GM19468 (cell line): ENCODE measurements at regions not wholly inside any gene's neighbourhood (a gene's known extent, or its start where the extent isn't known, plus 50 kb on each side); places are given as distances from the start of the nearest gene placed in this dataset.

Source experiments
- ATAC-seq: cut with Tn5 transposase; IDR thresholded peaks from one replicate; pipeline ENCODE4 v1.9.1; 2021; ENCODE audit warnings: mild to moderate bottlenecking, moderate library complexity, moderate number of reproducible peaks; ENCODE audit not compliant: unreplicated experiment; ENCODE audit errors: extremely low read depth

GRCh38 chr7:135831455-135832195 is 83.0 kb upstream of the FAM180A start:
- ATAC-seq: no peak

- no peak for ATAC-seq
Observed at GRCh38 chr7:135828604-135829003, 80.0 kb upstream of the FAM180A start.

- no peak for ATAC-seq
Observed at GRCh38 chr7:135827391-135827790, 78.8 kb upstream of the FAM180A start.

- ATAC-seq: no peak
Observed at GRCh38 chr7:135825406-135825805, 76.8 kb upstream of the FAM180A start.

- no peak for ATAC-seq
Observed at GRCh38 chr7:135822376-135822775, 73.8 kb upstream of the FAM180A start.

GRCh38 chr7:135817583-135817982 is 69.0 kb upstream of the FAM180A start:
- ATAC-seq: no peak

- no peak for ATAC-seq
Observed at GRCh38 chr7:135815033-135815432, 66.4 kb upstream of the FAM180A start.

GRCh38 chr7:135812148-135812547 is 63.5 kb upstream of the FAM180A start:
- no peak for ATAC-seq

DNA sequence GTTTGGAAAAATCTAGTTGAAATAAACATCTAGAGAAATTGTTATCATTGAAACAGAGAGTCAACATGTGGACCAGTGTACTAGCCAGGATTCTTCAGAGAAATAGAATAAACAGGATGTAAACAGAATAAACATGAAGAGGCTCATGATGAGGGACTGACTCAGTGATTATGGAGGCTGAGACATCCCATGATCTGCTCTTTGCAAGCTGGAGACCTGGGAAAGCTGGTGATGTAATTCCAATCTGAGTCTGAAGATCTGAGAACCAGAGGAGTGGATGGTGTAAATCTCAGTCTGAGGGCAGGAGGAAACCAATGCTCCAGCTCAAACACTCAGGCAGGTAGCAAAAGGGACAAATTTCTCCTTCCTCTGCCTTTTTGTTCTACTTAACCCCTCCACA is 62.9 kb upstream of the FAM180A start:
- no peak for ATAC-seq

- ATAC-seq: no peak
Observed at GRCh38 chr7:135808206-135808605, 59.6 kb upstream of the FAM180A start.

- ATAC-seq: no peak
Observed at GRCh38 chr7:135803143-135803542, 54.5 kb upstream of the FAM180A start.

DNA sequence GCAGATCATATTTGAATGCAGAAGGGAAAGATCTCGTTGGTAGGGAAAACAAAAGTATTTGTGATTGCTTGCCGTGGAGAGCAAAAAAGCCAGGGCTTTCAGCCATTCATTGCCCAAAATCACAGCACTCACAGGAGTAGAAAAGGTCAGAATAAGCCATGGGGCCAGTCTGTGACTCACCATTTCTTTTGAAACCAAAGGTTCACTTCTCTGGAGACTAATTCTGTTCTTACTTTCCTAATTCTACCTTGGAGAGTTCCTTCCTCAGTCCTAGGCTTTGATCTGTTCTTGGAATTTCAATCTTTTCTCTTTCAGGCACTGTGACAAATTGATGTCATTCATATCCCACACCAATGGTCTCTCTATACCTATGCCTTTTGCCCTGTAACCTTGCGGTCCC is 54.1 kb upstream of the FAM180A start:
- ATAC-seq: no peak

- no peak for ATAC-seq
Observed at GRCh38 chr7:135801877-135802276, 53.3 kb upstream of the FAM180A start.

- peak; percentile 61 for ATAC-seq
Observed at GRCh38 chr7:135801045-135801693, 52.6 kb upstream of the FAM180A start.

GRCh38 chr7:135800560-135800959 is 51.9 kb upstream of the FAM180A start:
- ATAC-seq: no peak

GRCh38 chr7:135799881-135800280 is 51.3 kb upstream of the FAM180A start:
- no peak for ATAC-seq
